ENCODE measurements at regions not wholly inside any gene's neighbourhood (a gene's known extent, or its start where the extent isn't known, plus 50 kb on each side); places are given as distances from the start of the nearest gene placed in this dataset.

DNA sequence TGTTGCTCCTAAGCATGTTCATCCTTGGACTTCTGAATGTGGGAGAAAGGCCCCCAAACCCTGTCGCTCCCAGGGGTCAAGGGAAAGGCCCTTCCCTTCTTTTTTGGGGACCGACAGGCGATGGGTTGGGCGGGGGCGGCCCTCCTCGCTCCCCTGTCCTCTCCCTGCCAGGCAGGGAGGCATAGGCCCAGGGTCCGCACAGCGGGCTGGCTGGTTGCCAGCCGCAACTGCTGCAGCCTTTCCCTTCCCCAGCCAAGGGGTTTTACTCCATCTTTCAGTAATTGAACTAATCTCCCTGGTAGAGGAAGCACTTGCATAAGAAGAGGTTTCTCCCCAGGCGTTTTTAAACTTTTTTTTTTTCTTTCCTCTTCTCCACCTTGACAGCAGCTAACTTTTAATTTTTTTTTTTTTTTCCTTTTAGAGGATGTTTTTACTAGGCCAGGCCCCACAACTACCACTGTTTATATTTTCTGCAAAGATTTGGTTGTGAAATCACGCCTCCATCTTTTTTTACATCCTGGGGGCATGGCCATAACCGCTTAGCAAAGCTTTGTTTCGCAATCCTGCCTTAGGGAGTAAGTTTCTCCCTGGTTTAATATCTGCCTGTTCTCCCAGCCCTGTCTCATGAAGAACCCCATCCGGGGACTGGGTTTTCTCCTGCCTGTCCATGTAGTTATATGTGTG is 216.9 kb upstream of the ZNF608 start:
- TF ChIP-seq CEBPB (IDR thresholded peaks at IDR 0.05) (peak; percentile 93), EP300 (IDR thresholded peaks at IDR 0.05; ENCODE audit: borderline replicate concordance) (no peak)

DNA sequence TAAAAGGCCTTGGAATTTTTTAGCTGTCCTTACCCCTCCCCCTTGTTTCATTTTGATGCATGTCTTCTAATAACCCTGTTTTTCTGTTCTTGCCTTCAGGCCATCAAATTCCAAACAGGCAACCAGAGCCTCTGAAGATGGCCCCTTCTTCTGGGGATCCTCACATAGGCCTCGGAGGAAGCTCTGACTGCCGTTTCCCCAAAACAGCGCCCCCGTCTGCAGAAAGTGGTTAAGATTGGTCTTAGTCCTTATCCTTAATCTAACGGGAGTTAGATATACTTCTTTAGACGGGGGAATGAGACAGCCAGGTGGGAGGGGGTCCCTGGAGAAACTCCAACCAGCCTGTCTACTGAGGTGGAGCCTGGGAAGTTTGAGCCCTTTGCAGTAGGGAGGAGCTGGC is 226.3 kb upstream of the ZNF608 start:
- TF ChIP-seq FOXM1 (IDR thresholded peaks at IDR 0.05; ENCODE audit: borderline replicate concordance, low read depth) (no peak), TCF12 (IDR thresholded peaks at IDR 0.05; ENCODE audit: low read depth) (no peak), TAF1 (IDR thresholded peaks at IDR 0.05; ENCODE audit: low read depth) (no peak), YY1 (IDR thresholded peaks at IDR 0.05; ENCODE audit: low read depth) (no peak), EGR1 (IDR thresholded peaks at IDR 0.05) (no peak), NFIC (IDR thresholded peaks at IDR 0.05) (no peak), CREB1 (IDR thresholded peaks at IDR 0.05; ENCODE audit: low read depth) (no peak), ZBTB7A (IDR thresholded peaks at IDR 0.05; ENCODE audit: low read depth) (no peak), RAD21 (IDR thresholded peaks at IDR 0.05; ENCODE audit: low read depth) (no peak), EP300 (IDR thresholded peaks at IDR 0.05; ENCODE audit: borderline replicate concordance) (no peak), TEAD4 (IDR thresholded peaks at IDR 0.05) (no peak)
- TF ChIP-seq, protein P1, sequence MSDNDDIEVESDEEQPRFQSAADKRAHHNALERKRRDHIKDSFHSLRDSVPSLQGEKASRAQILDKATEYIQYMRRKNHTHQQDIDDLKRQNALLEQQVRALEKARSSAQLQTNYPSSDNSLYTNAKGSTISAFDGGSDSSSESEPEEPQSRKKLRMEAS (IDR thresholded peaks at IDR 0.05), result no peak
- TF ChIP-seq, protein P2, sequence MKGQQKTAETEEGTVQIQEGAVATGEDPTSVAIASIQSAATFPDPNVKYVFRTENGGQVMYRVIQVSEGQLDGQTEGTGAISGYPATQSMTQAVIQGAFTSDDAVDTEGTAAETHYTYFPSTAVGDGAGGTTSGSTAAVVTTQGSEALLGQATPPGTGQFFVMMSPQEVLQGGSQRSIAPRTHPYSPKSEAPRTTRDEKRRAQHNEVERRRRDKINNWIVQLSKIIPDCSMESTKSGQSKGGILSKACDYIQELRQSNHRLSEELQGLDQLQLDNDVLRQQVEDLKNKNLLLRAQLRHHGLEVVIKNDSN (IDR thresholded peaks at IDR 0.05), result no peak

DNA sequence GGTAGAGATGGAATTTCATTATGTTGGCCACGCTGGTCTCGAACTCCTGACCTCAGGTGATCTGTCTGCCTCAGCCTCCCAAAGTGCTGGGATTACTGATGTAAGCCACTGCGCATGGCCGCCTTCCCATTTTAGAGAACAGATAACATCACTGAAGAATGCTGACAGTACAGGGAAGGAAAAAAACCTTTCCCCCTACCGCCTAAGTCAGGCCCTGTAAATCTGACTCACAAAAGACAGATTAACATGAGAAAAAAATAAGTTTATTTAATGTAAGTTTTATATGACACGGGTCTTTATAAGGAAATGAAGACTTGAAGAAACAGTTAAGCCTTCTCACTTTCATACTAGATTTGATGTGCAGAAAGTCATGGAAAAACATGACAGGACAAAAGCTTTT is 227.2 kb upstream of the ZNF608 start:
- TF ChIP-seq YY1 (IDR thresholded peaks at IDR 0.05; ENCODE audit: low read depth), result no peak
- no peak for TF ChIP-seq EP300 (IDR thresholded peaks at IDR 0.05; ENCODE audit: borderline replicate concordance)

DNA sequence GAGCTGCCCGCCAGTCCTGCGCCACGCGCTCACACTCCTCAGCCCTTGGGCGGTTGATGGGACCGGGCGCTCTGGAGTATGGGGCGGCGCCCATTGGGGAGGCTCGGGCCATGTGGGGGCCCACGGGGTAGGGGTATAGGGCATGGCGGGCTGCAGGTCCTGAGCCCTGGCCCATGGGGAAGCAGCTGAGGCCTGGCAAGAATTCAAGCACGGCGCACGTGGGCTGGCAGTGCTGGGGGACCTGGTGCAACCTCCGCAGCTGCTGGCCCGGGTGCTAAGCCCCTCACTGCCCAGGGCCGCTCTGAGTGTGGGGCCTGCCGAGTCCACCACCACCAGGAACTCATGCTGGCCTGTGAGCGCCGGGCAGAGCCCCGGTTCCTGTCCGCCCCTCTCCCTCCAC is 229.6 kb upstream of the ZNF608 start:
- TF ChIP-seq, protein P3, sequence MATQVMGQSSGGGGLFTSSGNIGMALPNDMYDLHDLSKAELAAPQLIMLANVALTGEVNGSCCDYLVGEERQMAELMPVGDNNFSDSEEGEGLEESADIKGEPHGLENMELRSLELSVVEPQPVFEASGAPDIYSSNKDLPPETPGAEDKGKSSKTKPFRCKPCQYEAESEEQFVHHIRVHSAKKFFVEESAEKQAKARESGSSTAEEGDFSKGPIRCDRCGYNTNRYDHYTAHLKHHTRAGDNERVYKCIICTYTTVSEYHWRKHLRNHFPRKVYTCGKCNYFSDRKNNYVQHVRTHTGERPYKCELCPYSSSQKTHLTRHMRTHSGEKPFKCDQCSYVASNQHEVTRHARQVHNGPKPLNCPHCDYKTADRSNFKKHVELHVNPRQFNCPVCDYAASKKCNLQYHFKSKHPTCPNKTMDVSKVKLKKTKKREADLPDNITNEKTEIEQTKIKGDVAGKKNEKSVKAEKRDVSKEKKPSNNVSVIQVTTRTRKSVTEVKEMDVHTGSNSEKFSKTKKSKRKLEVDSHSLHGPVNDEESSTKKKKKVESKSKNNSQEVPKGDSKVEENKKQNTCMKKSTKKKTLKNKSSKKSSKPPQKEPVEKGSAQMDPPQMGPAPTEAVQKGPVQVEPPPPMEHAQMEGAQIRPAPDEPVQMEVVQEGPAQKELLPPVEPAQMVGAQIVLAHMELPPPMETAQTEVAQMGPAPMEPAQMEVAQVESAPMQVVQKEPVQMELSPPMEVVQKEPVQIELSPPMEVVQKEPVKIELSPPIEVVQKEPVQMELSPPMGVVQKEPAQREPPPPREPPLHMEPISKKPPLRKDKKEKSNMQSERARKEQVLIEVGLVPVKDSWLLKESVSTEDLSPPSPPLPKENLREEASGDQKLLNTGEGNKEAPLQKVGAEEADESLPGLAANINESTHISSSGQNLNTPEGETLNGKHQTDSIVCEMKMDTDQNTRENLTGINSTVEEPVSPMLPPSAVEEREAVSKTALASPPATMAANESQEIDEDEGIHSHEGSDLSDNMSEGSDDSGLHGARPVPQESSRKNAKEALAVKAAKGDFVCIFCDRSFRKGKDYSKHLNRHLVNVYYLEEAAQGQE (IDR thresholded peaks at IDR 0.05; ENCODE audit: low read depth), result no peak
- TF ChIP-seq TCF12 (IDR thresholded peaks at IDR 0.05; ENCODE audit: low read depth) (no peak), YY1 (IDR thresholded peaks at IDR 0.05; ENCODE audit: low read depth) (no peak), EP300 (IDR thresholded peaks at IDR 0.05; ENCODE audit: borderline replicate concordance) (no peak), TAF1 (IDR thresholded peaks at IDR 0.05; ENCODE audit: low read depth) (no peak), FOXM1 (IDR thresholded peaks at IDR 0.05; ENCODE audit: borderline replicate concordance, low read depth) (no peak), CEBPB (IDR thresholded peaks at IDR 0.05) (no peak), RAD21 (IDR thresholded peaks at IDR 0.05; ENCODE audit: low read depth) (no peak), CREB1 (IDR thresholded peaks at IDR 0.05; ENCODE audit: low read depth) (no peak), EGR1 (IDR thresholded peaks at IDR 0.05) (no peak), ZBTB7A (IDR thresholded peaks at IDR 0.05; ENCODE audit: low read depth) (no peak), TEAD4 (IDR thresholded peaks at IDR 0.05) (no peak)
- TF ChIP-seq, protein P2 (IDR thresholded peaks at IDR 0.05), result no peak
- TF ChIP-seq, protein P1 (IDR thresholded peaks at IDR 0.05), result no peak

DNA sequence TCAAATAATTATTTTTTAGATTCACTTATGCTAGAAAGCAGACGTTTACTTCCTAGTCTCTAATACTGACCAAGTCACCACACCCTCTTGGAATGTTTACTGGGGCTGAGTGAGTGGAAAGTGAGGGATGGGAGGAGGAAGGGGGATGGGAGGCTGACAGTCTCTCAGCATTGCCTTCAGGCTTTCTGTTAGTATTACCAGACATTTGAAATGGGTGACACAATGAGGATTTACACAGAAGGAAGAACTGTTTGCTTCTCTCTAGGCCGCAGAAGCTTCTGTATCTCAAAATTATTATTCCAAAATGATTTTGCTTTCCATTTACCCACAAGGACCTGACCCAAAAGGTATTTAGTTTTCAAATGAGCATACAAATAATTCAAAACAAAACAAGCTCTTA is 232.8 kb upstream of the ZNF608 start:
- TF ChIP-seq TCF12 (IDR thresholded peaks at IDR 0.05; ENCODE audit: low read depth) (no peak), YY1 (IDR thresholded peaks at IDR 0.05; ENCODE audit: low read depth) (no peak), EP300 (IDR thresholded peaks at IDR 0.05; ENCODE audit: borderline replicate concordance) (no peak), CREB1 (IDR thresholded peaks at IDR 0.05; ENCODE audit: low read depth) (no peak), NFIC (IDR thresholded peaks at IDR 0.05) (no peak), CEBPB (IDR thresholded peaks at IDR 0.05) (no peak), FOXM1 (IDR thresholded peaks at IDR 0.05; ENCODE audit: borderline replicate concordance, low read depth) (no peak), RAD21 (IDR thresholded peaks at IDR 0.05; ENCODE audit: low read depth) (no peak), EGR1 (IDR thresholded peaks at IDR 0.05) (no peak), TAF1 (IDR thresholded peaks at IDR 0.05; ENCODE audit: low read depth) (no peak)
- TF ChIP-seq, protein P1 (IDR thresholded peaks at IDR 0.05), result no peak
- TF ChIP-seq, protein P3 (IDR thresholded peaks at IDR 0.05; ENCODE audit: low read depth), result no peak
- TF ChIP-seq, protein P2 (IDR thresholded peaks at IDR 0.05), result no peak
